GM12891 (cell line): ENCODE measurements at regions not wholly inside any gene's neighbourhood (a gene's known extent, or its start where the extent isn't known, plus 50 kb on each side); places are given as distances from the start of the nearest gene placed in this dataset.

Source experiments
- POLR2AphosphoS5 ChIP-seq: IDR thresholded peaks from 2 replicates; pipeline ENCODE4 v1.6.1; 2011; ENCODE audit warnings: low read depth, low read length, control low read depth
- TAF1 ChIP-seq: IDR thresholded peaks from 2 replicates; pipeline ENCODE4 v1.6.1; 2011; ENCODE audit warnings: low read depth, low read length, control low read depth

DNA sequence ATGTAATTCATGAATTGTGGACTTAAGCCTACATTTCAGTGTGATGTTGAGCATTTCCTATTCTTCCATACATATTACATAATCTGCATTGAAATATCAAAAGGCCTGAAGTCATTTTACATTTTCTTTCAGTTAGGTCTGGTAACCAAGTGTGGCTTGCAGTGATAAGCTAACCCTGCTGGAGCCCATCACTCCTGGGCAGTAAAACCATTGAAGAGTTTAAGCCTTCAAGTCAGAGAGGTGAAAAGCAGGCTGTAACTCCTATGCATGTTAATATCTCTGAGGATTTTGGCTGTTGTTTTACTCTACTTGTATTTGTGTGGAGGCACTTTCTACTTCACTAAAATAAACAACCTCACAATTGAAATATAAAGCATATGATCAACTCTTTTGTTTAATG is 248.8 kb downstream of the SLITRK5 start:
- TF ChIP-seq TAF1 (no peak), POLR2AphosphoS5 (no peak)
